ENCODE measurements at regions not wholly inside any gene's neighbourhood (a gene's known extent, or its start where the extent isn't known, plus 50 kb on each side); places are given as distances from the start of the nearest gene placed in this dataset.

GRCh38 chr4:1541449-1542225 lies 135.4 kb upstream of the NKX1-1 start:
- DNase-seq, result no peak

GRCh38 chr4:1540601-1541375 lies 134.5 kb upstream of the NKX1-1 start:
- DNase-seq, result no peak

- no peak for DNase-seq
Observed at GRCh38 chr4:1539859-1540600, 133.8 kb upstream of the NKX1-1 start.

GRCh38 chr4:1538941-1539772 lies 132.9 kb upstream of the NKX1-1 start:
- no peak for DNase-seq

- no peak for DNase-seq
Observed at GRCh38 chr4:1538096-1538410, 131.8 kb upstream of the NKX1-1 start.

GRCh38 chr4:1537410-1538095 lies 131.3 kb upstream of the NKX1-1 start:
- no peak for DNase-seq

GRCh38 chr4:1536579-1537409 lies 130.6 kb upstream of the NKX1-1 start:
- DNase-seq, result no peak

GRCh38 chr4:1535926-1536578 lies 129.8 kb upstream of the NKX1-1 start:
- DNase-seq, result no peak

GRCh38 chr4:1534876-1535526 lies 128.8 kb upstream of the NKX1-1 start:
- DNase-seq, result no peak

GRCh38 chr4:1534095-1534872 lies 128.0 kb upstream of the NKX1-1 start:
- no peak for DNase-seq

GRCh38 chr4:1533501-1534064 lies 127.3 kb upstream of the NKX1-1 start:
- DNase-seq, result no peak

GRCh38 chr4:1532549-1533395 lies 126.5 kb upstream of the NKX1-1 start:
- no peak for DNase-seq

GRCh38 chr4:1531683-1532548 lies 125.7 kb upstream of the NKX1-1 start:
- DNase-seq, result no peak

- no peak for DNase-seq
Observed at GRCh38 chr4:1530356-1530755, 124.1 kb upstream of the NKX1-1 start.

- DNase-seq, result no peak
Observed at GRCh38 chr4:1524761-1525160, 118.5 kb upstream of the NKX1-1 start.

GRCh38 chr4:1523907-1524636 lies 117.8 kb upstream of the NKX1-1 start:
- no peak for DNase-seq

Data from activated CD8-positive, alpha-beta memory T cell treated with anti-CD3 and anti-CD28 coated beads, Interleukin-2, amount 50 U/mL, for 48 hours (primary cell).